Activated naive CD8-positive, alpha-beta T cell treated with anti-CD3 and anti-CD28 coated beads for 36 hours (primary cell): ENCODE measurements at regions not wholly inside any gene's neighbourhood (a gene's known extent, or its start where the extent isn't known, plus 50 kb on each side); places are given as distances from the start of the nearest gene placed in this dataset.

Experiments
- DNase-seq: peaks from one replicate; pipeline ENCODE4 v3.0.0; 2021
- H3K27ac Mint-ChIP-seq: one replicate; pipeline ENCODE4 v1.8.0; 2022; ENCODE audit warnings: mild to moderate bottlenecking, moderate library complexity, mixed read lengths
- H3K27me3 Mint-ChIP-seq: one replicate; pipeline ENCODE4 v1.8.0; 2022; ENCODE audit warnings: mild to moderate bottlenecking, mixed read lengths
- H3K36me3 Mint-ChIP-seq: one replicate; pipeline ENCODE4 v1.8.0; 2021; ENCODE audit warnings: mild to moderate bottlenecking, mixed read lengths
- H3K4me1 Mint-ChIP-seq: one replicate; pipeline ENCODE4 v1.8.0; 2021; ENCODE audit warnings: mixed read lengths
- H3K4me3 Mint-ChIP-seq: one replicate; pipeline ENCODE4 v1.8.0; 2022; ENCODE audit warnings: mild to moderate bottlenecking, moderate library complexity, mixed read lengths
- H3K9me3 Mint-ChIP-seq: one replicate; pipeline ENCODE4 v1.8.0; 2022; ENCODE audit warnings: mixed read lengths

DNA sequence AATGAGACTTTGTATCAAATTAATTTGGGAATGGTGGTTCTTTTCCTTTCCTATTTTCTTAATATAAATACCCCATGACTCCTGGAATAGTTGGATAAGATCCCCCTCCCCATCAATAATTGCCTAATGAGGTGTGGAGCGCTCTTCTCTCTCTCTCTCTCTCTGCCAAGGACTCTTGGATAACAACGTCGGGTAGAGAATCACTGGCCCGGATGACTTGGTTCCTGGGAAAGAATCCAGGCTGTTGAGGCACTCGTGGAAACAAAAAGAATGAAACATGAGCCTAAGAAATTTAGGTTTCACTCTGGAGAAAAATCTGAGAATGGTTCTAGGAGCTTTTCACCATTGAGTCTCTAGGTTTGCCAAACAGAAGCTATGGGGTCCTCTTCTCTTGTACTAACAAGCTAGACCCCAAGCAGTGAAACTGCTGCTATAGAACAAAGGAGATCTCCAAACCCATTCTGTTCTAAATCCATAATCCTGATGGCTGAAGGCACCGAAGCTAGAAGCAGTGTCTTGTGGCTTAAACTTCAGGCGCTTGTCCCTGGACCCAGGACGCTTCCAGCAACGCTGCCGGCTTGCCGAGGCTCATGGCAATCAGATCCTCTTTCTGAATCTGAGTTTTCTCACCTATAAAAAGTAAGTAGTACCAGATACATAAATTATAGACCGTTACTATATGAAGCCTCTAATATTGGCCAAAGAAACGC, 241.6 kb upstream of the BTBD3 start:
- no peaks in the 10 kb centered on the region for H3K9me3 Mint-ChIP-seq
- DNase-seq = no peak
- no peaks in the 10 kb centered on the region for H3K4me1 Mint-ChIP-seq
- no peak overlapping the region for H3K4me3 Mint-ChIP-seq
- H3K27ac Mint-ChIP-seq = no peak overlapping the region
- no peaks in the 10 kb centered on the region for H3K36me3 Mint-ChIP-seq
- no peaks in the 10 kb centered on the region for H3K27me3 Mint-ChIP-seq

DNA sequence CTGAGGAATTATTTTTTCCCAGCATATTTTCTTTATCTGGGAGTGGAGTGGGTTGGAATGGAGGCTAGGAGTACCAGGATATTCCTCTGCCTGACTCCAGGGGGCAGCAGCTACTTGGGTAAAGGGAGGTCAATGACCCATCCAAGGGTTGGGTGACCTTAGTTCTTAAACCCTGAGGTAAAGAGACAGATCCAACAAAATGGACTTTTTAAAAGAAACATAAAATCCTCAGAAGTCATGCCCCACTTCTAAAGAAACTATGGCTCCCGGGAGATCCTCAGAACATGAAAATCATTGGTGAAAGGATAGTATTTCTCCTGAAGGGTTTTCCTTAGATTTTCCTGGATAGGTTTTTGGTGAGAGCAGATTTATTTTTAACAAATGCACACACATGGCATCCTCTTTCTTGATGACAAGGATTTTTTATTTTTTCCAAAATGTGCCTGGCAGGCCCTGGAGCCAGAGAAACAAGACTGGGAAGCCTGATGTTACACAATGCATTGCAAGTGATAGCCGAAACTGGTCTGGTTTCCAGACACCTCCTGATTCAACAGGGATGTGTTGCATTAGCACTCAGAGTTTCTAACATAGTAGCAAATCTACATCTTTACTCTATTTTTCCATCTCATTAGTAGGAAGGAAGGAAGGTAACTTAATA, 240.9 kb upstream of the BTBD3 start:
- no peaks in the 10 kb centered on the region for H3K4me1 Mint-ChIP-seq
- DNase-seq = no peak

DNA sequence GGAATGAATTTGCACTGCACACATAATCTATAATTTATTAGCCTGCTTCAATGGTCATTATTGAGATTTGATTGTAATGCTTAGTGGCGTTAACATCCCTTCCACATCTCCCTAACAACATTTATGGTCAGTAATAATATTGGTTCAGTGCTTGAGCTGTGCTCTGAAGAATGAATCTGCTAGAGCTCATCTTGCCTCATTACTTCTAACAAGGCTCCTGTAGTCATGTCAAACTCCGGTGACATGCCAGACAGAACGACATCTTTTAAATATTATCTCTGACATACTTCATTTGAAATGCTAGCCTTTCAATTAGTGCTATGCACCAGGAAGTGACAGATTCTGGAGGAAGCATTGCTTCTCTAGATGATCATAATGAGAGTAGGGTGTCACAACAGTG, 240.3 kb upstream of the BTBD3 start:
- Mint-ChIP-seq H3K4me3 (no peak overlapping the region), H3K9me3 (no peaks in the 10 kb centered on the region), H3K27me3 (peaks cover 3% of the 10 kb centered on the region), H3K36me3 (no peaks in the 10 kb centered on the region), H3K27ac (no peak overlapping the region), H3K4me1 (no peaks in the 10 kb centered on the region)
- DNase-seq = no peak

More for the DNA sequence above, 240.9 kb upstream of the BTBD3 start:
- H3K27ac Mint-ChIP-seq = no peak overlapping the region
- H3K9me3 Mint-ChIP-seq = no peaks in the 10 kb centered on the region
- no peaks in the 10 kb centered on the region for H3K36me3 Mint-ChIP-seq
- H3K4me3 Mint-ChIP-seq = no peak overlapping the region
- H3K27me3 Mint-ChIP-seq = peaks cover 3% of the 10 kb centered on the region

DNA sequence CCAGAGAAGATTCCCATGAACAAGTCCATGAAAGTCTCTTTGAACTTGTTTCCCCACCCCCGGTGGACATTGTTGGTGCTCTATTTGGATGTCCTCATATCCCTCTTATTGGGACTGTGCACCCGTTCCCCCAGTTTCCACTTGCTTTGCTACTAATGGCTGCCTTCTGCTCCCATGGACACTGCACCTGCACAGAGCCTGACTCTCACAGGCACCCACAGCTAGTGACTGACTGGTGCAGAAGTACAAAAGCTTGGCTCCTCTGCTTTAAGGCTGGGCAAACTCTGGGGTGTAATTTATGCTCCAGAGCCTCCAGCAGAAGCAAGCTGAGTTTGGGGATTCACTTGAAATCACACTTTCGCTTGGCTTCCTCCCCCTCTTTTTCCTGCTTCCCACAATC, 239.9 kb upstream of the BTBD3 start:
- H3K4me1 Mint-ChIP-seq = no peaks in the 10 kb centered on the region
- peaks cover 3% of the 10 kb centered on the region for H3K27me3 Mint-ChIP-seq
- H3K36me3 Mint-ChIP-seq = no peaks in the 10 kb centered on the region
- no peak overlapping the region for H3K27ac Mint-ChIP-seq
- DNase-seq = no peak
- H3K9me3 Mint-ChIP-seq = no peaks in the 10 kb centered on the region
- H3K4me3 Mint-ChIP-seq = no peak overlapping the region

DNA sequence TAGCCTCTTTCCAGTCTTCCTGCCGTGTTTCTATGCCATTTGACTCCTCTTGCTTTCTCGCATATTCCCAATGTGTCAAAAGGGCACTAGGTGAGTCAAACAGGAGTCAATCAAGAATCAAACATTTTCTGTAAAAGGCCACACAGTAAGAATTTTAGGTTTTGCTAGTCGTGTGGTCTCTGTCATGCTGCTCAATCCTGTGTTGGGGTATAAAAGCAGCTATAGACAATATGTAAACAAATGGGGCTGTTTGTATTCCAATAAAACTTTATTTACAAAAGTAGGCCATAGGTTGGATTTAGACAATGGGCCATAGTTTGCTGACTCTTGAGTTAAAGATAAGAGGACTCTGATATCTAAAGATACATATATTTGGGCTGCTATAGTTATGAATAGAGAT, 235.4 kb upstream of the BTBD3 start:
- Mint-ChIP-seq H3K27me3 (peaks cover 13% of the 10 kb centered on the region), H3K4me1 (peaks cover 2% of the 10 kb centered on the region), H3K9me3 (no peaks in the 10 kb centered on the region), H3K27ac (no peak overlapping the region), H3K4me3 (no peak overlapping the region), H3K36me3 (no peaks in the 10 kb centered on the region)
- DNase-seq = no peak

DNA sequence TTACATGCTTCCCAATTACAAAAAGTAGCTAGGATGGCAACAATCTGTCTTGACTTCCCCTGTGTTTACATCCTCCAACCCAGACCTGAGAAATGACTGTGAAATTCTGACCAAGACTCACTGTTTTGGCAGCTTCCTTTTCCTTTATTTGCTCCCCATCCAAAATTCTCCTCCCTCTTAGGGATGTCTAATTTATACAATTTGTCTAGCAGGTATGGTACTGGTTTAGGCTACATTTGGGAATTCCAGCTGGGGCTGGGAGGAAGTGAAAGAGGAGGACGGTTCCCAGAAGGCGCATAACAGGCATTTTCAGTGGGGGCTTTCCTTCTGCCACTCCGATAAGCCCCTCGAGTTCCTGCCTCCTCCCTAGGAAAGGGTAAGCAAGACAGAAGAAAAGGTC, 231.5 kb upstream of the BTBD3 start:
- no peak for DNase-seq
- Mint-ChIP-seq H3K4me1 (peaks cover 2% of the 10 kb centered on the region), H3K27me3 (peaks cover 15% of the 10 kb centered on the region), H3K4me3 (no peak overlapping the region), H3K36me3 (no peaks in the 10 kb centered on the region), H3K27ac (no peak overlapping the region), H3K9me3 (no peaks in the 10 kb centered on the region)

DNA sequence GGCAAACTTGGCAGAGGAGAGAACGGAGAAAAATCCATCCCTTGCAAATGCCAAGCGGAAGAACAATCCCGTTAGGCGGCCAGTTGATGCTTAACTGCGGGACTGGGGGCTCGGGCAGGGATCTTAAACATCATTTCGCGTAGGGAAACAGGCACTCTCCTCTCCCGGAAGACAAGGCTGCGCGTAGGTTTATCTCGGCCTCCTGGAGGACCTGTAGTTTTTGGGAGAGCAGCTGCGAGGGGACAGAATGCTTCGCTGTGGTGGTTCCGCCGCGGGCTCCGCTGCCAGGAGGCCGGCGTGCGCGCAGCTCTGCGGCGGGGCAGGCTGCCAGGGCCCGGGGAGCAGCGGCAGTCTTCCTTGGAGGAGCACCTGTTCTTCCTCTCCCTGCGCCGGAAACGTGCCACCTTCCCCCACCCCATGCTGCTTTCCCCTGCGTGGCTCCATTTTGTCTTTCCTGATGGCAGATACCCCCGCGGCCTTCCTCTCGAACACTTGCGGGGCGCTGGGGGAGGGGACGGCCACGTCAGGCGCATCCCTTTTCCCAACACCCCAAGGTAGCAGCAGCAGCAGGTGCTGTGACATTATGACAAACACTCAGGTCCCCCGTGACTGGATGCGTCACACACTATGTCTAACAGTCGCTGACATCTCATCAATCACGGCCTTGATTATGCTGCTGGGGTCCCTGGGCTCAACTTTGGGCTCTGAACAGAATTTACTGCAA, 230.7 kb upstream of the BTBD3 start:
- H3K27me3 Mint-ChIP-seq = peaks cover 12% of the 10 kb centered on the region
- no peak overlapping the region for H3K27ac Mint-ChIP-seq
- H3K36me3 Mint-ChIP-seq = no peaks in the 10 kb centered on the region
- no peak for DNase-seq
- H3K4me1 Mint-ChIP-seq = peaks cover 2% of the 10 kb centered on the region
- no peak overlapping the region for H3K4me3 Mint-ChIP-seq
- no peaks in the 10 kb centered on the region for H3K9me3 Mint-ChIP-seq

DNA sequence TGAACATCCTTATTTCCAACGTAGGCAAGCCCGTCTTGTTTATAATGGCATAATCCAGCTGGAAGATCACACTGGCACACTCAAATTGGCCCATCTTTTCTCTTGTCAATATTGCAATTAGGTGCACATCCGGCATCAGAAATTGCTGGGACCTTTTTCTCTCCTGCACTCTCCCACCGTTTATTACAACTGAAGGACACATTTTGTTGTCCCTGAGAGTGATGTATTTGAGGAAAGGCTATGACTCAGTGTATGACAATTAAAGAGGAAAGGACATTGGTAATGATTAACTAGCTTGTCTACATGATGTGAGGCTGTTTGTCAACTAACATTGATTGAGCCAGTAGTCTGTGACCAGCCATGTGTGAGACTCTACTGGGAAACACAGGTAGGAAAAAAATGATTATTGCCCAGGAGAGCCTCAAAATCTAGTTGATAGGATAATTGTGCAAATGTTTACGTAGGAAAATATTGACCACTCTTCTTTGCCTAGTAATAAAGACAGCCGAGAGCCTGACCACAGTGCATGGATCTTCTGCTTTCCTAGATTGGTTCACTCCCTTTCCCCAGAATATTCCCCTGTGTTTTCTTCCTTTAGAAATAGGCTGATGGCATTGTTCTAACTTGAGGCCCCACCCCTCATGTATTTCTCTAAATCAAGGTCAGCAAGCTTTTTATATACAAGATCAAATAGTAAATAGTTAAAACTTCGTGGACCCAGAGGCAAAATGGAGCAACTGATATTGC, 230.0 kb upstream of the BTBD3 start:
- H3K4me3 Mint-ChIP-seq = no peak overlapping the region
- no peak overlapping the region for H3K27ac Mint-ChIP-seq
- no peaks in the 10 kb centered on the region for H3K36me3 Mint-ChIP-seq

DNA sequence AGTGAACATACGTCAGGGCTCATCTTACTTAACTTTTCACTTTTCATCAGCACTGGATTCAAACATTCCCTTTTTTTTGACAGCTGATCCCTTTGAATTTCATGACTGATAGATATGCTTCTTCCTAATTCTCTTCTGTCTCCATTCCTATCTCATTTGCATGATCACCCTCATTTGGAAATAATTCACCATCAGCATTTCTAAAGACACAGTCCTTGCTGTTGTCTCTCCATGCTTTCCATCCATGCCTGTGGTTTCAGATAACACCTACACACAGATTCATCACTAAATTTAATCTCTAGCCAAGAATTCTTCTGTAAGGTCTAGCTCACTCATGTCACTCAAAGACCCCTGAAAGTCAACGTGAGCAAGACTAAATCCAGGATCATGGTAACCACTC, 228.4 kb upstream of the BTBD3 start:
- peaks cover 12% of the 10 kb centered on the region for H3K27me3 Mint-ChIP-seq
- no peak for DNase-seq
- no peaks in the 10 kb centered on the region for H3K36me3 Mint-ChIP-seq
- H3K27ac Mint-ChIP-seq = no peak overlapping the region
- H3K9me3 Mint-ChIP-seq = no peaks in the 10 kb centered on the region
- H3K4me1 Mint-ChIP-seq = peaks cover 2% of the 10 kb centered on the region
- H3K4me3 Mint-ChIP-seq = no peak overlapping the region

More for the DNA sequence above, 230.0 kb upstream of the BTBD3 start:
- peaks cover 2% of the 10 kb centered on the region for H3K4me1 Mint-ChIP-seq
- no peaks in the 10 kb centered on the region for H3K9me3 Mint-ChIP-seq
- no peak for DNase-seq
- peaks cover 12% of the 10 kb centered on the region for H3K27me3 Mint-ChIP-seq

DNA sequence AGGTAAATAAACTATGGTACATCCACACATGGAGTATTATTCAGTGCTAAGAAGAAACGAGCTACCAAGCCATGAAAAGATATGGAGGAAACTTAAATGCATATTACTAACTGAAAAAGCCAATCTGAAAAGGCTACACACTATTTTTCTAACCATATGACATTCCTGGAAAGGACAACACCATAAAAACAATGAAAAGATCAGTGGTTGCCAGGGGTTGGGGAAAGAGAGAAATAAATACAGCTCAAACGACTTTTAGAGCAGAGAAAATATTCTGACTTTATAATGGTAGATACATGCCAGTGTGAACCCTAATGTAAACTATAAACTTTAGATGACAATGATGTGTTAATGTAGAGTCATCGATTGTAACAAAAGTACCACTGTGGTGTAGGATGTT, 225.9 kb upstream of the BTBD3 start:
- Mint-ChIP-seq H3K36me3 (no peaks in the 10 kb centered on the region), H3K27me3 (peaks cover 6% of the 10 kb centered on the region), H3K9me3 (no peaks in the 10 kb centered on the region), H3K4me3 (no peak overlapping the region), H3K27ac (no peak overlapping the region), H3K4me1 (no peaks in the 10 kb centered on the region)
- DNase-seq = no peak

DNA sequence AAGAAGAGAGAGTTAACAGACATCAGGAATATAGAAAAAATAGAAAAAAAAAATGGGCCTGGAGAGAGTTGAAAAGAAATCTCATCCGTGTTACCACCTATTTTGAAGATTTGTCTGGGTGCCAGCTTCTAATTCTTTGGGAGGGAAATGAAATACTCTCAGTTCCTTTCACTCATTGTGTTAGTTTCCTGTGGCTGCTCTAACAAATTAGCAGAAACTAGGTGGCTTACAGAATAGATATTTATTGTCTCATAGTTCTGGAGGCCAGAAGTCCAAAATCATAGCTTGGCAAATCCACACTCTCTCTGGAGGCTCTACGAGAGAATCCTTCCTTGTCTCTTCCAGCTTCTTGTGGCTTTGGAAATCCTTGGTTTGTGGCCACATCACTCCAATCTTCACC, 225.1 kb upstream of the BTBD3 start:
- Mint-ChIP-seq H3K27ac (no peak overlapping the region), H3K36me3 (no peaks in the 10 kb centered on the region), H3K4me3 (no peak overlapping the region), H3K27me3 (no peaks in the 10 kb centered on the region), H3K4me1 (no peaks in the 10 kb centered on the region), H3K9me3 (peaks cover 2% of the 10 kb centered on the region)
- DNase-seq = no peak

DNA sequence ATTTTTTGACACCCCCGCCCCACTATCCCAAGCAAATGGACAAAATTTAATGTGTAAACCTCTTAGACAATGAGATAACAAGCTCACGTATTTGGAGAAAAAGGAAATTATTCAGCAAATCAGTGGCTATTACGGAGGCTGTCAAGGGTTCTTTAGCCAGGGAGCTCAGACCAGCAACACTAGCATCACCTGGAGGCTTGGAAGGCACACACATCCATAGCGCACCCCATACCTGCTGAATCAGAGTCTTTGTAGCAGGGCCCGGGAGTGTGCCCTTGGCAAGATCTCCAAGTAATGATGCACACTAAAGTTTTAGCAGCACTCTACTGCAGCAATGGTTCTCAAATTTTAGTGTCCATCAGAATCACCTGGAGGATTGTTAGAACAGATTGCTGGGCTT, 223.2 kb upstream of the BTBD3 start:
- Mint-ChIP-seq H3K4me3 (no peak overlapping the region), H3K36me3 (no peaks in the 10 kb centered on the region), H3K27me3 (no peaks in the 10 kb centered on the region), H3K4me1 (no peaks in the 10 kb centered on the region), H3K9me3 (peaks cover 2% of the 10 kb centered on the region), H3K27ac (no peak overlapping the region)
- no peak for DNase-seq

DNA sequence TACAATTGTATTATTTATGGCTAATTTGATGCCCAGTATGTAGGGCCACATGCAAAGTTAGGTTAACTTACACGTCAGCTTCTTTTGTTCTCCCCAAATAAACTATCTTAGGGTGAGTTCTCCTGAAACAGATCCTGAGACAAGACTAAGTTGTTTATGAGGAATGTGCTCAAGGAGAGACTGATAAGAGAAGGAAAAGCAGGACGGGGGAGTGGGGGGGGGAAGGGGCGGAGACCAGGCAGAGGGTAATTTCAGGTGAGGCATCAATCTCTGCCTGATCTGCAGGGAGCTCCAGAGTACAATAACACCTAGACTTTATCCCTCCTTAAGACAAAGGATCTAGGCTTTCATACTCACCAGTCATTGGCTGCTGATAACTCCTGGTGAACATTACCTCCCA, 220.6 kb upstream of the BTBD3 start:
- no peak overlapping the region for H3K4me3 Mint-ChIP-seq
- no peak overlapping the region for H3K27ac Mint-ChIP-seq
- peaks cover 2% of the 10 kb centered on the region for H3K9me3 Mint-ChIP-seq
- H3K4me1 Mint-ChIP-seq = no peaks in the 10 kb centered on the region
- no peak for DNase-seq
- no peaks in the 10 kb centered on the region for H3K36me3 Mint-ChIP-seq
- H3K27me3 Mint-ChIP-seq = no peaks in the 10 kb centered on the region

DNA sequence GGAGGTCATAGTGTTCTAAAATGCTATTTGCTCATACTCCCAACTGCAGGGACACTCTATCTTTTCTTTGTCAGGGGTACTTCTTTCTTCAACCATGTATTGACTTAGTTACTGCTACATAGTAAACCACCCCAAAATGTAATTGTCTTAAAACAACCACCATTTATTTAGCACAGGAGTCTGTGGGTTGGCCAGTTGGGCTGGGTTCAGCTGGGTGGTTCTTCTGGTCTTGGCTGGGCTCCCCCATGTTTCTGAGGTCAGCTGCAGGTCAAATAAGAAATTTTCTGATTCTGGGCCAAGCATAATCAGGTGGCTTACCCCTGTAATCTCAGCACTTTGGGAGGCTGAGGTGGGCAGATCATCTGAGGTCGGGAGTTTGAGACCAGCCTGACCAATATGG, 220.0 kb upstream of the BTBD3 start:
- DNase-seq = no peak
- H3K27me3 Mint-ChIP-seq = no peaks in the 10 kb centered on the region
- no peaks in the 10 kb centered on the region for H3K36me3 Mint-ChIP-seq
- peaks cover 2% of the 10 kb centered on the region for H3K9me3 Mint-ChIP-seq
- H3K27ac Mint-ChIP-seq = no peak overlapping the region
- H3K4me1 Mint-ChIP-seq = no peaks in the 10 kb centered on the region
- H3K4me3 Mint-ChIP-seq = no peak overlapping the region

DNA sequence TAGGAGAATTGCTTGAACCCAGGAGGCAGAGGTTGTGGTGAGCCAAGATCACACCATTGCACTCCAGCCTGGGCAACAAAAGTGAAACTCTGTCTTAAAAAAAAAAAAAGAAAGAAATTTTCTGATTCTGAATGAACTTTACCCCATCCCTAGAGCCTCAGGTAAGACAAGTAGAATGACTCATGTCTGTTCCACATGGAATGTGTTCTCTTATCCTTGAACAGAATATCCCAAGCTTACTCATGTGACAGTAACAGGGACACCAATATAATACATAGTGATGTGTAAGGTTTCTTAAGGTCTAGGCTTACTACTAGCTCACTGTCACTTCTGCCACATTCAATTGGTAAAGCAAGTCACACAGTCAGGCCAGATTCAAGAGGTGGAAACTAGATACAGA, 219.6 kb upstream of the BTBD3 start:
- Mint-ChIP-seq H3K4me3 (no peak overlapping the region), H3K27me3 (no peaks in the 10 kb centered on the region), H3K27ac (no peak overlapping the region), H3K4me1 (no peaks in the 10 kb centered on the region), H3K9me3 (peaks cover 2% of the 10 kb centered on the region), H3K36me3 (no peaks in the 10 kb centered on the region)
- DNase-seq = no peak
